Caco-2 (cell line): ENCODE measurements at regions not wholly inside any gene's neighbourhood (a gene's known extent, or its start where the extent isn't known, plus 50 kb on each side); places are given as distances from the start of the nearest gene placed in this dataset.

Experiments used
- BruUV-seq: library from RNA; stranded (reverse); fragments of 400-500 nt; replicated peaks from 2 replicates; lab custom pipeline; 2021; lab: Mats Ljungman, UMichigan
- CTCF ChIA-PET: fragments of 300-600 bp; sonication (Branson Sonifier 250); formaldehyde crosslinking; loops from one replicate; lab custom pipeline; 2022; ENCODE audit warnings: antibody characterized with exemption; lab: Charles Lee
- POLR2A ChIA-PET: fragments of 300-600 bp; sonication (Branson Sonifier 250); formaldehyde crosslinking; loops from one replicate; lab custom pipeline; 2022; ENCODE audit warnings: antibody characterized with exemption; lab: Charles Lee
- DNase-seq, 2 experiments: peaks; one replicate each; pipeline versions ENCODE4 v3.0.0 to v3.0.0-alpha.2; 2020 to 2022
- H3K27me3 ChIP-seq: replicated peaks from 2 replicates; pipeline ENCODE4 v1.6.0; 2011; ENCODE audit warnings: low read length; ENCODE audit not compliant: control insufficient read depth, insufficient read depth
- H3K36me3 ChIP-seq: 2 replicates; pipeline ENCODE4 v1.5.1; 2011; ENCODE audit warnings: low read length; ENCODE audit not compliant: control insufficient read depth, insufficient read depth
- H3K4me1 ChIP-seq: fragments of 250-450 bp; sonication (Bioruptor Pico); 2 replicates; pipeline ENCODE4 v1.5.1; 2020; ENCODE audit warnings: mild to moderate bottlenecking
- H3K4me3 ChIP-seq: 2 replicates; pipeline ENCODE4 v1.5.1; 2011; ENCODE audit warnings: low read depth, mild to moderate bottlenecking, control low read depth, low read length
- H3K9me3 ChIP-seq: fragments of 250-450 bp; sonication (Bioruptor Pico); 2 replicates; pipeline ENCODE4 v1.5.1; 2020; ENCODE audit warnings: mild to moderate bottlenecking, moderate library complexity
- H3K27ac Mint-ChIP-seq: one replicate; pipeline ENCODE4 v1.8.0; 2022; ENCODE audit warnings: mixed read lengths; ENCODE audit not compliant: unreplicated experiment
- H3K27me3 Mint-ChIP-seq: one replicate; pipeline ENCODE4 v1.8.0; 2022; ENCODE audit warnings: mixed read lengths; ENCODE audit not compliant: insufficient read depth, unreplicated experiment
- H3K36me3 Mint-ChIP-seq: one replicate; pipeline ENCODE4 v1.8.0; 2022; ENCODE audit warnings: mild to moderate bottlenecking, mixed read lengths; ENCODE audit not compliant: insufficient read depth, unreplicated experiment
- H3K4me1 Mint-ChIP-seq: one replicate; pipeline ENCODE4 v1.8.0; 2022; ENCODE audit warnings: low read depth, mixed read lengths; ENCODE audit not compliant: unreplicated experiment
- H3K4me3 Mint-ChIP-seq: one replicate; pipeline ENCODE4 v1.8.0; 2022; ENCODE audit warnings: mild to moderate bottlenecking, moderate library complexity, mixed read lengths; ENCODE audit not compliant: unreplicated experiment
- H3K9me3 Mint-ChIP-seq: one replicate; pipeline ENCODE4 v1.8.0; 2022; ENCODE audit warnings: mixed read lengths; ENCODE audit not compliant: unreplicated experiment
- CTCF ChIP-seq, 2 experiments: fragments of 200-600 bp in 1 of 2; IDR thresholded peaks; 1 replicate in 1 of 2; 2 replicates in 1 of 2; pipeline versions ENCODE4 v1.5.1 to v1.8.0; 2011 to 2022; ENCODE audit warnings: antibody characterized with exemption in 1 of 2, control low read depth in 1 of 2, inconsistent platforms in 1 of 2, low read depth in 1 of 2, low read length in 1 of 2, mild to moderate bottlenecking in 1 of 2, moderate library complexity in 1 of 2; ENCODE audit not compliant: insufficient read depth in 1 of 2, severe bottlenecking in 1 of 2, unreplicated experiment in 1 of 2
- intact Hi-C: fragments of 100-400 bp; cut with micrococcal nuclease; formaldehyde crosslinking; loops from one replicate; pipeline ENCODE4 v1.10.0; 2022; ENCODE audit not compliant: unreplicated experiment

- TF ChIP-seq CTCF (IDR thresholded peaks at IDR 0.05; ENCODE audit: insufficient read depth in 1 of 2, low read depth in 1 of 2, low read length in 1 of 2, severe bottlenecking in 1 of 2, unreplicated experiment in 1 of 2): no peak
- Mint-ChIP-seq H3K27me3 (no peaks in the 10 kb centered on the region), H3K4me1 (no peaks in the 10 kb centered on the region), H3K4me3 (no peak overlapping the region), H3K27ac (no peak overlapping the region), H3K9me3 (no peaks in the 10 kb centered on the region), H3K36me3 (no peaks in the 10 kb centered on the region)
- intact Hi-C loops: no loop called here
- no TSS peak for BruUV-seq
- H3K4me1 ChIP-seq: no peaks in the 10 kb centered on the region
- H3K36me3 ChIP-seq: no peaks in the 10 kb centered on the region
- ChIA-PET CTCF (no interaction called here), POLR2A (no interaction called here)
- no peaks in the 10 kb centered on the region for H3K9me3 ChIP-seq
- H3K4me3 ChIP-seq: no peak overlapping the region
- H3K27me3 ChIP-seq: no peaks in the 10 kb centered on the region
- no peak for DNase-seq
Observed at GRCh38 chr13:57224414-57224813, 57.4 kb downstream of the PRR20E start.

GRCh38 chr13:57250472-57250871 lies 83.5 kb downstream of the PRR20E start:
- Histone ChIP-seq H3K27me3 (no peaks in the 10 kb centered on the region), H3K36me3 (no peaks in the 10 kb centered on the region), H3K4me3 (no peak overlapping the region), H3K4me1 (no peaks in the 10 kb centered on the region), H3K9me3 (no peaks in the 10 kb centered on the region)
- Mint-ChIP-seq H3K36me3 (no peaks in the 10 kb centered on the region), H3K9me3 (no peaks in the 10 kb centered on the region), H3K27me3 (no peaks in the 10 kb centered on the region), H3K4me3 (no peak overlapping the region), H3K4me1 (no peaks in the 10 kb centered on the region), H3K27ac (no peak overlapping the region)
- intact Hi-C loops: no loop called here
- no peak for TF ChIP-seq CTCF (IDR thresholded peaks at IDR 0.05; ENCODE audit: insufficient read depth in 1 of 2, low read depth in 1 of 2, low read length in 1 of 2, severe bottlenecking in 1 of 2, unreplicated experiment in 1 of 2)
- ChIA-PET CTCF (no interaction called here), POLR2A (no interaction called here)
- BruUV-seq: no TSS peak
- DNase-seq: no peak

- H3K27me3 ChIP-seq: no peaks in the 10 kb centered on the region
- H3K36me3 ChIP-seq: no peaks in the 10 kb centered on the region
- Mint-ChIP-seq H3K9me3 (no peaks in the 10 kb centered on the region), H3K36me3 (no peaks in the 10 kb centered on the region), H3K4me3 (no peak overlapping the region), H3K27ac (no peak overlapping the region), H3K27me3 (no peaks in the 10 kb centered on the region), H3K4me1 (no peaks in the 10 kb centered on the region)
- DNase-seq: no peak
- H3K4me3 ChIP-seq: no peak overlapping the region
- ChIA-PET POLR2A (no interaction called here), CTCF (no interaction called here)
- no TSS peak for BruUV-seq
- intact Hi-C loops: no loop called here
- TF ChIP-seq CTCF (IDR thresholded peaks at IDR 0.05; ENCODE audit: insufficient read depth in 1 of 2, low read depth in 1 of 2, low read length in 1 of 2, severe bottlenecking in 1 of 2, unreplicated experiment in 1 of 2): no peak
- no peaks in the 10 kb centered on the region for H3K9me3 ChIP-seq
- no peaks in the 10 kb centered on the region for H3K4me1 ChIP-seq
Observed at GRCh38 chr13:57253551-57253950, 86.6 kb downstream of the PRR20E start.
